ENCODE measurements at regions not wholly inside any gene's neighbourhood (a gene's known extent, or its start where the extent isn't known, plus 50 kb on each side); places are given as distances from the start of the nearest gene placed in this dataset.

- FAIRE-seq: no peak
- DNase-seq (ENCODE audit: insufficient read length, low spot score): no peak
- no peak for TF ChIP-seq POLR2A (IDR thresholded peaks at IDR 0.05; ENCODE audit: low read depth, low read length)
These were observed 67.2 kb upstream of the RASGEF1B start for GRCh38 chr4:81538716-81539427.

- FAIRE-seq (no peak), DNase-seq (ENCODE audit: insufficient read length, low spot score) (no peak)
- TF ChIP-seq POLR2A (IDR thresholded peaks at IDR 0.05; ENCODE audit: low read depth, low read length): no peak
These were observed 59.7 kb upstream of the RASGEF1B start for GRCh38 chr4:81531410-81531809.

- no peak for FAIRE-seq
- TF ChIP-seq POLR2A (IDR thresholded peaks at IDR 0.05; ENCODE audit: low read depth, low read length): no peak
- no peak for DNase-seq (ENCODE audit: insufficient read length, low spot score)
These were observed 57.3 kb upstream of the RASGEF1B start for GRCh38 chr4:81528979-81529378.

- TF ChIP-seq POLR2A (IDR thresholded peaks at IDR 0.05; ENCODE audit: low read depth, low read length): no peak
- no peak for DNase-seq (ENCODE audit: insufficient read length, low spot score)
- FAIRE-seq: no peak
These were observed 56.5 kb upstream of the RASGEF1B start for GRCh38 chr4:81528200-81528599.

- TF ChIP-seq POLR2A (IDR thresholded peaks at IDR 0.05; ENCODE audit: low read depth, low read length): no peak
- DNase-seq (ENCODE audit: insufficient read length, low spot score): no peak
- no peak for FAIRE-seq
These were observed 56.0 kb upstream of the RASGEF1B start for GRCh38 chr4:81527709-81528108.

GRCh38 chr4:81527115-81527514 is 55.4 kb upstream of the RASGEF1B start:
- no peak for FAIRE-seq

GRCh38 chr4:81526706-81527105 is 55.0 kb upstream of the RASGEF1B start:
- no peak for TF ChIP-seq POLR2A (IDR thresholded peaks at IDR 0.05; ENCODE audit: low read depth, low read length)
- FAIRE-seq (no peak), DNase-seq (ENCODE audit: insufficient read length, low spot score) (no peak)

More at GRCh38 chr4:81527115-81527514, 55.4 kb upstream of the RASGEF1B start:
- no peak for TF ChIP-seq POLR2A (IDR thresholded peaks at IDR 0.05; ENCODE audit: low read depth, low read length)
- DNase-seq (ENCODE audit: insufficient read length, low spot score): no peak

- DNase-seq (ENCODE audit: insufficient read length, low spot score): no peak
- no peak for FAIRE-seq
- no peak for TF ChIP-seq POLR2A (IDR thresholded peaks at IDR 0.05; ENCODE audit: low read depth, low read length)
These were observed 52.1 kb upstream of the RASGEF1B start for GRCh38 chr4:81523672-81524327.

GRCh38 chr4:81522711-81523110 is 51.0 kb upstream of the RASGEF1B start:
- no peak for FAIRE-seq
- DNase-seq (ENCODE audit: insufficient read length, low spot score): no peak
- TF ChIP-seq POLR2A (IDR thresholded peaks at IDR 0.05; ENCODE audit: low read depth, low read length): no peak

GRCh38 chr4:81521708-81522107 is 50.0 kb upstream of the RASGEF1B start:
- no peak for FAIRE-seq
- no peak for TF ChIP-seq POLR2A (IDR thresholded peaks at IDR 0.05; ENCODE audit: low read depth, low read length)
- no peak for DNase-seq (ENCODE audit: insufficient read length, low spot score)

All from H54 (cell line).